Astrocyte (in vitro differentiated cells and primary cell): ENCODE measurements at regions not wholly inside any gene's neighbourhood (a gene's known extent, or its start where the extent isn't known, plus 50 kb on each side); places are given as distances from the start of the nearest gene placed in this dataset.
A peak's percentile ranks its signal among the peaks of the same experiment; 100 is the strongest.

Experiments used
- DNase-seq: peaks from one replicate; pipeline ENCODE4 v3.0.0-alpha.2; 2010; ENCODE audit warnings: low read depth
- FAIRE-seq: peaks from 2 replicates; lab custom pipeline; 2011; peaks lifted over from hg19 to GRCh38; lab: Jason Lieb, UNC
- H2AFZ ChIP-seq: 2 replicates; pipeline ENCODE4 v1.6.0; 2012; ENCODE audit warnings: low read depth, low read length, inconsistent platforms
- H3K27ac ChIP-seq: 2 replicates; pipeline ENCODE4 v1.5.1; 2011; ENCODE audit warnings: low read depth, low read length, inconsistent platforms
- H3K27me3 ChIP-seq: 2 replicates; pipeline ENCODE4 v1.6.0; 2011; ENCODE audit warnings: low read length, inconsistent platforms; ENCODE audit not compliant: insufficient read depth
- H3K36me3 ChIP-seq: 2 replicates; pipeline ENCODE4 v1.5.1; 2011; ENCODE audit warnings: low read length, inconsistent platforms; ENCODE audit not compliant: insufficient read depth
- H3K4me1 ChIP-seq: 2 replicates; pipeline ENCODE4 v1.5.1; 2011; ENCODE audit warnings: low read length, inconsistent platforms; ENCODE audit not compliant: insufficient read depth
- H3K4me2 ChIP-seq: 2 replicates; pipeline ENCODE4 v1.6.0; 2012; ENCODE audit warnings: low read length, inconsistent platforms
- H3K4me3 ChIP-seq: 2 replicates; pipeline ENCODE4 v1.5.1; 2011; ENCODE audit warnings: low read depth, mild to moderate bottlenecking, low read length, inconsistent platforms; ENCODE audit not compliant: insufficient read depth
- H3K79me2 ChIP-seq: 2 replicates; pipeline ENCODE4 v1.6.0; 2012; ENCODE audit warnings: mild to moderate bottlenecking, low read length, inconsistent platforms; ENCODE audit not compliant: insufficient read depth
- H3K9ac ChIP-seq: 2 replicates; pipeline ENCODE4 v1.6.0; 2012; ENCODE audit warnings: mild to moderate bottlenecking, low read length, inconsistent platforms
- H3K9me3 ChIP-seq: 2 replicates; pipeline ENCODE4 v1.5.1; 2012; ENCODE audit warnings: low read depth, mild to moderate bottlenecking, low read length, inconsistent platforms; ENCODE audit not compliant: insufficient read depth
- H4K20me1 ChIP-seq: 2 replicates; pipeline ENCODE4 v1.6.0; 2012; ENCODE audit warnings: low read length, inconsistent platforms; ENCODE audit not compliant: insufficient read depth
- H3K27ac Mint-ChIP-seq: one replicate; pipeline ENCODE4 v1.8.0; 2021; ENCODE audit warnings: mild to moderate bottlenecking, mixed read lengths; ENCODE audit not compliant: unreplicated experiment
- H3K27me3 Mint-ChIP-seq: one replicate; pipeline ENCODE4 v1.8.0; 2021; ENCODE audit warnings: low read depth, mixed read lengths; ENCODE audit not compliant: unreplicated experiment
- H3K36me3 Mint-ChIP-seq: one replicate; pipeline ENCODE4 v1.8.0; 2021; ENCODE audit warnings: low read depth, mixed read lengths; ENCODE audit not compliant: unreplicated experiment
- H3K4me1 Mint-ChIP-seq: one replicate; pipeline ENCODE4 v1.8.0; 2021; ENCODE audit warnings: low read depth, mixed read lengths; ENCODE audit not compliant: unreplicated experiment
- H3K4me3 Mint-ChIP-seq: one replicate; pipeline ENCODE4 v1.8.0; 2021; ENCODE audit warnings: mild to moderate bottlenecking, moderate library complexity, mixed read lengths; ENCODE audit not compliant: unreplicated experiment
- H3K9me3 Mint-ChIP-seq: one replicate; pipeline ENCODE4 v1.8.0; 2021; ENCODE audit warnings: mild to moderate bottlenecking, mixed read lengths; ENCODE audit not compliant: unreplicated experiment
- CTCF ChIP-seq: IDR thresholded peaks from 2 replicates; pipeline ENCODE4 v1.5.1; 2011; ENCODE audit warnings: low read depth, mild to moderate bottlenecking, inconsistent platforms, low read length, moderate library complexity; ENCODE audit not compliant: insufficient read depth
- EZH2 ChIP-seq: IDR thresholded peaks from 2 replicates; pipeline ENCODE4 v1.6.1; 2012; ENCODE audit warnings: mild to moderate bottlenecking, low read length, inconsistent platforms; ENCODE audit not compliant: insufficient read depth

GRCh38 chr1:187465441-187465840, 636.7 kb downstream of the PLA2G4A start:
- DNase-seq = no peak
- Histone ChIP-seq H2AFZ (no peak overlapping the region), H4K20me1 (no peaks in the 10 kb centered on the region), H3K4me3 (no peak overlapping the region), H3K9ac (no peak overlapping the region), H3K4me2 (no peak overlapping the region), H3K36me3 (no peaks in the 10 kb centered on the region), H3K79me2 (no peaks in the 10 kb centered on the region), H3K9me3 (peaks cover 9% of the 10 kb centered on the region), H3K27ac (no peak overlapping the region), H3K4me1 (no peaks in the 10 kb centered on the region), H3K27me3 (no peaks in the 10 kb centered on the region)
- no peak for FAIRE-seq
- Mint-ChIP-seq H3K36me3 (peaks cover 3% of the 10 kb centered on the region), H3K27me3 (no peaks in the 10 kb centered on the region), H3K9me3 (peaks cover 11% of the 10 kb centered on the region), H3K4me3 (no peak overlapping the region), H3K4me1 (no peaks in the 10 kb centered on the region), H3K27ac (no peak overlapping the region)
- no peak for TF ChIP-seq EZH2
- TF ChIP-seq CTCF = no peak

GRCh38 chr1:187469836-187470235, 641.1 kb downstream of the PLA2G4A start:
- Histone ChIP-seq H3K9me3 (peaks cover 7% of the 10 kb centered on the region), H4K20me1 (no peaks in the 10 kb centered on the region), H2AFZ (no peak overlapping the region), H3K9ac (no peak overlapping the region), H3K4me1 (peaks cover 4% of the 10 kb centered on the region), H3K36me3 (no peaks in the 10 kb centered on the region), H3K4me2 (no peak overlapping the region), H3K27me3 (no peaks in the 10 kb centered on the region), H3K79me2 (no peaks in the 10 kb centered on the region), H3K27ac (no peak overlapping the region), H3K4me3 (no peak overlapping the region)
- Mint-ChIP-seq H3K4me1 (peaks cover 8% of the 10 kb centered on the region), H3K27me3 (no peaks in the 10 kb centered on the region), H3K27ac (no peak overlapping the region), H3K9me3 (peaks cover 5% of the 10 kb centered on the region), H3K36me3 (peaks cover 2% of the 10 kb centered on the region), H3K4me3 (no peak overlapping the region)
- no peak for TF ChIP-seq EZH2
- TF ChIP-seq CTCF = no peak
- DNase-seq (no peak), FAIRE-seq (no peak)

GRCh38 chr1:187471555-187471954, 642.8 kb downstream of the PLA2G4A start:
- H3K27ac Mint-ChIP-seq = no peak overlapping the region
- no peak overlapping the region for H3K9ac ChIP-seq
- no peaks in the 10 kb centered on the region for H3K27me3 ChIP-seq
- H3K4me1 ChIP-seq = peaks cover 4% of the 10 kb centered on the region
- no peak overlapping the region for H3K4me3 Mint-ChIP-seq
- H3K4me1 Mint-ChIP-seq = peaks cover 8% of the 10 kb centered on the region
- no peaks in the 10 kb centered on the region for H3K27me3 Mint-ChIP-seq
- no peaks in the 10 kb centered on the region for H3K9me3 Mint-ChIP-seq
- FAIRE-seq (no peak), DNase-seq (peak; percentile 85)
- no peak overlapping the region for H3K27ac ChIP-seq
- no peaks in the 10 kb centered on the region for H3K36me3 ChIP-seq
- H3K4me2 ChIP-seq = no peak overlapping the region
- no peaks in the 10 kb centered on the region for H3K36me3 Mint-ChIP-seq
- H2AFZ ChIP-seq = no peak overlapping the region
- no peaks in the 10 kb centered on the region for H3K79me2 ChIP-seq
- TF ChIP-seq EZH2 (no peak), CTCF (no peak)
- H3K4me3 ChIP-seq = no peak overlapping the region
- no peaks in the 10 kb centered on the region for H3K9me3 ChIP-seq
- no peaks in the 10 kb centered on the region for H4K20me1 ChIP-seq
